Naive thymus-derived CD8-positive, alpha-beta T cell (primary cell): ENCODE measurements at regions not wholly inside any gene's neighbourhood (a gene's known extent, or its start where the extent isn't known, plus 50 kb on each side); places are given as distances from the start of the nearest gene placed in this dataset.

Experiments used
- ATAC-seq, 2 donors: fragments of 150-1000 bp; cut with Tn5 transposase in 1 of 2; sonication (Bioruptor Pico), chemical (Tn5 transposase) in 1 of 2; 1 replicate in 1 of 2; 2 replicates in 1 of 2; pipeline ENCODE4 v1.10.0; 2021; ENCODE audit warnings: mild to moderate bottlenecking in 2 of 2, moderate library complexity in 2 of 2
- POLR2A ChIA-PET: fragments of 350-600 bp; sonication (Branson Sonifier 250); formaldehyde crosslinking; loops from one replicate; lab custom pipeline; 2021; ENCODE audit warnings: antibody characterized with exemption; lab: Charles Lee
- DNase-seq, 10 donors: peaks; one replicate each; pipeline versions ENCODE4 v3.0.0 to v3.0.0-alpha.2; 2020 to 2022
- H3K27ac Mint-ChIP-seq, 10 donors: one replicate each; pipeline ENCODE4 v1.8.0; 2020 to 2022; ENCODE audit warnings: mild to moderate bottlenecking in 10 of 10, mixed read lengths in 10 of 10, moderate library complexity in 4 of 10, inconsistent platforms in 1 of 10
- H3K27me3 Mint-ChIP-seq, 5 donors: one replicate each; pipeline ENCODE4 v1.8.0; 2021 to 2022; ENCODE audit warnings: mixed read lengths in 5 of 5
- H3K36me3 Mint-ChIP-seq, 3 donors: one replicate each; pipeline ENCODE4 v1.8.0; 2020 to 2022; ENCODE audit warnings: mixed read lengths in 3 of 3, mild to moderate bottlenecking in 2 of 3, inconsistent platforms in 1 of 3
- H3K4me1 Mint-ChIP-seq, 4 donors: one replicate each; pipeline ENCODE4 v1.8.0; 2021 to 2022; ENCODE audit warnings: mixed read lengths in 4 of 4
- H3K4me3 Mint-ChIP-seq, 10 donors: one replicate each; pipeline ENCODE4 v1.8.0; 2020 to 2022; ENCODE audit warnings: mild to moderate bottlenecking in 10 of 10, mixed read lengths in 10 of 10, moderate library complexity in 6 of 10, inconsistent platforms in 1 of 10
- H3K9me3 Mint-ChIP-seq, 9 donors: one replicate each; pipeline ENCODE4 v1.8.0; 2020 to 2022; ENCODE audit warnings: mixed read lengths in 9 of 9, mild to moderate bottlenecking in 3 of 9, inconsistent platforms in 1 of 9, moderate library complexity in 1 of 9

- DNase-seq = no peak
- ATAC-seq = no peak
- H3K4me3 Mint-ChIP-seq = no peak overlapping the region
- H3K4me1 Mint-ChIP-seq = peaks cover 0 to 2% (median 0%) of the 10 kb centered on the region in 4 donors
- no peaks in the 10 kb centered on the region for H3K9me3 Mint-ChIP-seq
- POLR2A ChIA-PET = no interaction called here
- H3K27ac Mint-ChIP-seq = no peak overlapping the region
- H3K27me3 Mint-ChIP-seq = peaks cover 3 to 18% (median 9%) of the 10 kb centered on the region in 5 donors
- H3K36me3 Mint-ChIP-seq = no peaks in the 10 kb centered on the region
These were observed 630.0 kb downstream of the LMO4 start for GRCh38 chr1:87958716-87959115.

- Mint-ChIP-seq H3K4me3 (no peak overlapping the region), H3K36me3 (no peaks in the 10 kb centered on the region), H3K27ac (no peak overlapping the region), H3K4me1 (no peaks in the 10 kb centered on the region), H3K27me3 (peaks cover 1 to 18% (median 7%) of the 10 kb centered on the region in 5 donors), H3K9me3 (no peaks in the 10 kb centered on the region)
- POLR2A ChIA-PET = no interaction called here
- DNase-seq (no peak), ATAC-seq (no peak)
These were observed 630.6 kb downstream of the LMO4 start for GRCh38 chr1:87959236-87959635.

- no peaks in the 10 kb centered on the region for H3K9me3 Mint-ChIP-seq
- DNase-seq = no peak
- H3K27ac Mint-ChIP-seq = no peak overlapping the region
- POLR2A ChIA-PET = no interaction called here
- peaks cover 0 to 13% (median 4%) of the 10 kb centered on the region in 5 donors for H3K27me3 Mint-ChIP-seq
- H3K36me3 Mint-ChIP-seq = no peaks in the 10 kb centered on the region
- no peak for ATAC-seq
- H3K4me3 Mint-ChIP-seq = no peak overlapping the region
- no peaks in the 10 kb centered on the region for H3K4me1 Mint-ChIP-seq
These were observed 633.3 kb downstream of the LMO4 start for GRCh38 chr1:87961992-87962391.

- no peak for DNase-seq
- Mint-ChIP-seq H3K4me3 (no peak overlapping the region), H3K4me1 (no peaks in the 10 kb centered on the region), H3K27ac (no peak overlapping the region), H3K27me3 (peaks cover 0 to 7% (median 4%) of the 10 kb centered on the region in 5 donors), H3K36me3 (no peaks in the 10 kb centered on the region), H3K9me3 (no peaks in the 10 kb centered on the region)
- no peak for ATAC-seq
- POLR2A ChIA-PET = no interaction called here
These were observed 634.9 kb downstream of the LMO4 start for GRCh38 chr1:87963556-87963955.

GRCh38 chr1:87965193-87965592 lies 636.5 kb downstream of the LMO4 start:
- H3K9me3 Mint-ChIP-seq = no peaks in the 10 kb centered on the region
- H3K4me1 Mint-ChIP-seq = no peaks in the 10 kb centered on the region
- POLR2A ChIA-PET = no interaction called here
- no peaks in the 10 kb centered on the region for H3K36me3 Mint-ChIP-seq
- DNase-seq (no peak), ATAC-seq (no peak)
- H3K27ac Mint-ChIP-seq = no peak overlapping the region
- H3K4me3 Mint-ChIP-seq = no peak overlapping the region
- H3K27me3 Mint-ChIP-seq = peaks cover 0 to 4% (median 0%) of the 10 kb centered on the region in 5 donors

- Mint-ChIP-seq H3K4me1 (no peaks in the 10 kb centered on the region), H3K4me3 (no peak overlapping the region), H3K27ac (no peak overlapping the region), H3K9me3 (no peaks in the 10 kb centered on the region), H3K27me3 (peaks cover 0 to 8% (median 0%) of the 10 kb centered on the region in 5 donors), H3K36me3 (no peaks in the 10 kb centered on the region)
- POLR2A ChIA-PET = no interaction called here
- ATAC-seq = no peak
- DNase-seq = no peak
These were observed 639.7 kb downstream of the LMO4 start for GRCh38 chr1:87968197-87968955.

- POLR2A ChIA-PET = no interaction called here
- no peaks in the 10 kb centered on the region for H3K36me3 Mint-ChIP-seq
- DNase-seq (no peak), ATAC-seq (no peak)
- peaks cover 0 to 8% (median 0%) of the 10 kb centered on the region in 5 donors for H3K27me3 Mint-ChIP-seq
- no peak overlapping the region for H3K27ac Mint-ChIP-seq
- no peak overlapping the region for H3K4me3 Mint-ChIP-seq
- H3K9me3 Mint-ChIP-seq = no peaks in the 10 kb centered on the region
- H3K4me1 Mint-ChIP-seq = no peaks in the 10 kb centered on the region
These were observed 640.4 kb downstream of the LMO4 start for GRCh38 chr1:87969040-87969439.

- Mint-ChIP-seq H3K27ac (no peak overlapping the region), H3K27me3 (peaks cover 0 to 15% (median 0%) of the 10 kb centered on the region in 5 donors), H3K4me1 (no peaks in the 10 kb centered on the region)
These were observed 644.1 kb downstream of the LMO4 start for GRCh38 chr1:87972811-87973210.

GRCh38 chr1:87973896-87974295 lies 645.2 kb downstream of the LMO4 start:
- POLR2A ChIA-PET = no interaction called here
- Mint-ChIP-seq H3K27ac (no peak overlapping the region), H3K27me3 (peaks cover 0 to 15% (median 0%) of the 10 kb centered on the region in 5 donors)

More at GRCh38 chr1:87972811-87973210, 644.1 kb downstream of the LMO4 start:
- POLR2A ChIA-PET = no interaction called here
- DNase-seq (no peak), ATAC-seq (no peak)
- Mint-ChIP-seq H3K36me3 (no peaks in the 10 kb centered on the region), H3K4me3 (no peak overlapping the region), H3K9me3 (no peaks in the 10 kb centered on the region)

GRCh38 chr1:87976316-87976715 lies 647.6 kb downstream of the LMO4 start:
- Mint-ChIP-seq H3K4me3 (no peak overlapping the region), H3K36me3 (no peaks in the 10 kb centered on the region), H3K27ac (no peak overlapping the region), H3K27me3 (peaks cover 0 to 15% (median 0%) of the 10 kb centered on the region in 5 donors), H3K4me1 (no peaks in the 10 kb centered on the region), H3K9me3 (no peaks in the 10 kb centered on the region)
- ATAC-seq = no peak
- no peak for DNase-seq
- POLR2A ChIA-PET = no interaction called here

More at GRCh38 chr1:87973896-87974295, 645.2 kb downstream of the LMO4 start:
- Mint-ChIP-seq H3K4me1 (no peaks in the 10 kb centered on the region), H3K36me3 (no peaks in the 10 kb centered on the region), H3K9me3 (no peaks in the 10 kb centered on the region), H3K4me3 (no peak overlapping the region)
- no peak for DNase-seq
- ATAC-seq = no peak

- H3K27ac Mint-ChIP-seq = no peak overlapping the region
- no peaks in the 10 kb centered on the region for H3K9me3 Mint-ChIP-seq
- H3K4me1 Mint-ChIP-seq = no peaks in the 10 kb centered on the region
- peaks cover 0 to 15% (median 0%) of the 10 kb centered on the region in 5 donors for H3K27me3 Mint-ChIP-seq
- ATAC-seq = no peak
- H3K4me3 Mint-ChIP-seq = no peak overlapping the region
- no peak for DNase-seq
- POLR2A ChIA-PET = no interaction called here
- no peaks in the 10 kb centered on the region for H3K36me3 Mint-ChIP-seq
These were observed 648.5 kb downstream of the LMO4 start for GRCh38 chr1:87977145-87977544.

- ATAC-seq (no peak), DNase-seq (no peak)
- Mint-ChIP-seq H3K27me3 (peaks cover under 1 to 16% (median 7%) of the 10 kb centered on the region in 5 donors), H3K36me3 (no peaks in the 10 kb centered on the region), H3K4me1 (no peaks in the 10 kb centered on the region), H3K9me3 (no peaks in the 10 kb centered on the region), H3K27ac (no peak overlapping the region), H3K4me3 (no peak overlapping the region)
- POLR2A ChIA-PET = no interaction called here
These were observed 650.4 kb downstream of the LMO4 start for GRCh38 chr1:87979079-87979478.

GRCh38 chr1:87980494-87980893 lies 651.8 kb downstream of the LMO4 start:
- H3K27ac Mint-ChIP-seq = no peak overlapping the region
- H3K36me3 Mint-ChIP-seq = no peaks in the 10 kb centered on the region
- no peak overlapping the region for H3K4me3 Mint-ChIP-seq
- POLR2A ChIA-PET = no interaction called here
- no peak for DNase-seq
- H3K9me3 Mint-ChIP-seq = no peaks in the 10 kb centered on the region
- no peak for ATAC-seq
- no peaks in the 10 kb centered on the region for H3K4me1 Mint-ChIP-seq
- H3K27me3 Mint-ChIP-seq = peaks cover 2 to 18% (median 7%) of the 10 kb centered on the region in 5 donors

- Mint-ChIP-seq H3K27me3 (peaks cover 2 to 18% (median 7%) of the 10 kb centered on the region in 5 donors), H3K27ac (no peak overlapping the region), H3K9me3 (no peaks in the 10 kb centered on the region), H3K4me1 (no peaks in the 10 kb centered on the region), H3K36me3 (no peaks in the 10 kb centered on the region), H3K4me3 (no peak overlapping the region)
- POLR2A ChIA-PET = no interaction called here
- DNase-seq (no peak), ATAC-seq (no peak)
These were observed 652.7 kb downstream of the LMO4 start for GRCh38 chr1:87981386-87981785.
